ENCODE measurements at regions not wholly inside any gene's neighbourhood (a gene's known extent, or its start where the extent isn't known, plus 50 kb on each side); places are given as distances from the start of the nearest gene placed in this dataset.

DNA sequence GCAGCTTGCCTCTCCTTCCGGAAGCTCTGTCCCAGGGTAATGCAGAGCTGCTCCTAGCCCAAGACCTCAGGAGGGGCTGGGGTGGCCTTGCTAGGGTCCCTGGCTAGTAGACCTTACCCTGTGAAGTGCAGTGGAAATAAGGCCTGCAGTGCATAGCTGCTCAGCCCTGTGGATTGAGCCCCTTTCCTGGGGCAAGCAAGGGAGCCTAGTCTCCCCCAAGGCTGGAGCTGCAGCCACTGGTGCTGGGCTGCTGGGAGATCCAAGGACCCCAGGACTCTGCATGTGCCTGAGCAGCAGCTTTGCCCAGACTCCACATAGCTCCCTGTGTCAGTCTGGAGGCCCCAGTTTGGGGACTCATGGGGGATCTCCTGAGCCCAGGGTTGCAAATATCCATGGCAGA, 57.9 kb downstream of the FANCF start:
- H3K4me2 ChIP-seq: no peak overlapping the region
- no peaks in the 10 kb centered on the region for H3K4me1 ChIP-seq
- no peaks in the 10 kb centered on the region for H4K20me1 ChIP-seq
- H3K36me3 ChIP-seq: no peaks in the 10 kb centered on the region
- H3K4me3 ChIP-seq: no peak overlapping the region
- no peak overlapping the region for H3K9ac ChIP-seq
- H3K27me3 ChIP-seq: no peaks in the 10 kb centered on the region
- H3K27ac ChIP-seq: no peak overlapping the region
- TF ChIP-seq Cebpa-rat (IDR thresholded peaks at IDR 0.05): no peak
- peaks cover 0 to 4% (median 0%) of the 10 kb centered on the region in 11 experiments; a peak in 1 of 22 replicates for H3K9me3 ChIP-seq (replicated peaks in 1 of 11)

DNA sequence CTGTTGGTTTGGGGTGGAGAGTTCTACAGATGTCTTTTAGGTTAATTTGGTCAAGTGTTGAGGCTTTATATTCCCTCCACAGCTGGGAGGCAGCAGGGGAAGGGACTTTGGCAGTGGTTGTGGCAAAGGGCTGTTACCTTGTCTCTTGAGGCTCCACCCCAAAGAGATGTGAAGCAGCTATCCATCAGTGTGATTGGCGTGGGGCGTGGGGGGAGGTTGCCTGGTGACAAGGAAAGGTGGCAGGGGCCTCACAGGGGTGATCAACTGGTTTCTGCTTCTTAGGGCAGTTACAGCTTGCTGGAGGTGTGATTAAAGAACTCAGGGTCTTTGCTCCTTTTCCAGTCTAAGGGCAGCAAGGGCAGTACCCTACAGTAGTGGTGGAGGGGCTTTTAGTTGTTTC, 59.3 kb downstream of the FANCF start:
- Histone ChIP-seq H3K27me3 (no peaks in the 10 kb centered on the region), H3K36me3 (no peaks in the 10 kb centered on the region), H3K9me3 (replicated peaks in 1 of 11) (peaks cover 0 to 4% (median 0%) of the 10 kb centered on the region in 11 experiments; a peak in 1 of 22 replicates), H4K20me1 (no peaks in the 10 kb centered on the region), H3K27ac (no peak overlapping the region), H3K9ac (no peak overlapping the region), H3K4me2 (no peak overlapping the region), H3K4me3 (no peak overlapping the region), H3K4me1 (no peaks in the 10 kb centered on the region)
- no peak for TF ChIP-seq Cebpa-rat (IDR thresholded peaks at IDR 0.05)

DNA sequence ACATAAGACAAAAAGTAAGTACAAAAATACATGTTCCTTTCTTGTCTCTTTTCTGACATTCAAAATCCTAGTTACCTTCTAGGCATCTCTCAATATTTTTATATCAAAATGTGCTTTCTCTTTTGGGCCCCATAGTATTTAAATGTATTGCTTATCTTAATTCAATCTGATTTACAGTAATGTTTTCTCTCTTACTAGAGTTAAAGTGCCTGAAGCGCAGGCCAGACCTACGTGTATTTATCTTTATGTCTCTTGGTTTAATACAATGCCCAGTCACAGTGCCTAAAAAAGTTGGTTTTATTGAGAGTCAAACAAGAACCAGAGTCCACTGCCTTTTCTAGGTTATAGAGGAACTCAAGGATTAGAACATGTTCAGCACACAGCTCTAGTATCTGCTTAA, 64.3 kb downstream of the FANCF start:
- no peaks in the 10 kb centered on the region for H3K36me3 ChIP-seq
- H3K4me1 ChIP-seq: no peaks in the 10 kb centered on the region
- no peak overlapping the region for H3K4me3 ChIP-seq
- no peaks in the 10 kb centered on the region for H4K20me1 ChIP-seq
- H3K27ac ChIP-seq: no peak overlapping the region
- no peaks in the 10 kb centered on the region for H3K27me3 ChIP-seq
- H3K9ac ChIP-seq: no peak overlapping the region
- no peak overlapping the region for H3K4me2 ChIP-seq
- no peak for TF ChIP-seq Cebpa-rat (IDR thresholded peaks at IDR 0.05)
- H3K9me3 ChIP-seq (replicated peaks in 1 of 11): peaks cover 0 to 4% (median 0%) of the 10 kb centered on the region in 11 experiments; a peak in 1 of 22 replicates

DNA sequence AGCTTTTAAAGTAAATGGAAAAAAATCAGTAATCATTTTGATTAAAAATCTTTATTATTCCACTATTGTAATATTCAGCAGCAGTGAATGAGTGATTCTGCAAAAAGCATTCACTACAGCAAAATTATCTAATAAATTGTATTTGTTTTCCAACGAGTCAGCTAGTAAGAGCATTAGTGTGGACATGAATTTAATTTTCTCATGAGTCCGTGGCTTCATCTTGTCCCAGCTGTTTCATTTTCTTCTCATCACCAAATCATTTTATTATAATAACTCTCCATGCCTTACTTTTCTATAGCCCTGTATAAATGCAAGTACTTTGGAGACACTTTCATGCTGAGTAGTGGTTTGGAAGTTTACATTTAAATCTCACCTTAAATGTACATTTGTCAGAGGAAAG, 66.2 kb downstream of the FANCF start:
- Histone ChIP-seq H3K9ac (no peak overlapping the region), H3K4me2 (no peak overlapping the region), H3K36me3 (no peaks in the 10 kb centered on the region), H3K4me3 (no peak overlapping the region), H3K4me1 (peaks cover 0 to 3% (median 0%) of the 10 kb centered on the region in 10 experiments; a peak in 2 of 20 replicates), H3K27me3 (no peaks in the 10 kb centered on the region), H3K27ac (no peak overlapping the region), H3K9me3 (replicated peaks in 1 of 11) (peaks cover 0 to 4% (median 0%) of the 10 kb centered on the region in 11 experiments; a peak in 1 of 22 replicates), H4K20me1 (no peaks in the 10 kb centered on the region)
- TF ChIP-seq Cebpa-rat (IDR thresholded peaks at IDR 0.05): no peak

DNA sequence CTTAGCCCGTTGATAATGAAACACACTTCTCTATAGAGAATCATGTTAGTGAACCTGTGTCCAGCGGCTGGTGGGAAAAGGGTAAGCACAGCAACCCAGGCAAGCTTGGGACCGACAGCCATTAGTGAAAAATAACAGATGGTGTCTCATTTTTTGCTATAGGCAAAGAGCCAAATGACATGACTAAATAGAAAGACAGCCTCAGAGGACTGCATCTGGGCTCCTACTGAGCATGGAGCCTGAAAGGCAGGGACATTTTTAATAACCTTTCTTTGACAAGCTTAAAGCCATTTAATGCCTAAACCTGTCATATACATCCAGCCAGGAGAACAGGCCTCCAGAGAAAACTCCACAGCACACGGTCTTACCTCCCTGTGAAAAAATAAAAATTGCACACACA, 67.0 kb downstream of the FANCF start:
- H3K27ac ChIP-seq: no peak overlapping the region
- no peak overlapping the region for H3K4me3 ChIP-seq
- no peaks in the 10 kb centered on the region for H3K36me3 ChIP-seq
- H3K4me2 ChIP-seq: no peak overlapping the region
- no peaks in the 10 kb centered on the region for H3K27me3 ChIP-seq
- no peaks in the 10 kb centered on the region for H4K20me1 ChIP-seq
- TF ChIP-seq Cebpa-rat (IDR thresholded peaks at IDR 0.05): no peak
- peaks cover 0 to 10% (median 0%) of the 10 kb centered on the region in 10 experiments; a peak in 4 of 20 replicates for H3K4me1 ChIP-seq
- H3K9ac ChIP-seq: no peak overlapping the region
- no peaks in the 10 kb centered on the region; a peak in 1 of 22 replicates for H3K9me3 ChIP-seq (replicated peaks in 1 of 11)

DNA sequence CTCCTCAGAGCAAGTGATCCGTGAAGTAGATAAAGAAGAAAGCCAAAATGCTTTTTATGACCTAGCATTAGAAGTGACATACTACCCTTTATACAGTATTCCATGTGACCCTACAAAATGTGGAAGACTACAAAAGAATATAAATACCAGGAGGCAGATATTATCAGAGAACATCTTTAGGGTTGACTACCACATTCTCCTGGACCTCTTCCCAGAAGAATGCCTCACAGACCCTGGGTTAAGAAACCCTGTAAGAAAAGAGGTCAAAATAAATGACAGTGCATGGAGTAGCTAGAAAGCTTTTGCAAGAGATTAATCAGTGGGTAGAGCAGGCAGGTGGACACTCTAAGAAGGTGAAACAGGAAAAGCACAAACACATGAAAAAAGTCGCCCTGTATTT, 69.2 kb downstream of the FANCF start:
- Histone ChIP-seq H3K4me3 (no peak overlapping the region), H3K4me1 (peaks cover 0 to 12% (median 0%) of the 10 kb centered on the region in 10 experiments; a peak in 4 of 20 replicates)
- TF ChIP-seq Cebpa-rat (IDR thresholded peaks at IDR 0.05): no peak

DNA sequence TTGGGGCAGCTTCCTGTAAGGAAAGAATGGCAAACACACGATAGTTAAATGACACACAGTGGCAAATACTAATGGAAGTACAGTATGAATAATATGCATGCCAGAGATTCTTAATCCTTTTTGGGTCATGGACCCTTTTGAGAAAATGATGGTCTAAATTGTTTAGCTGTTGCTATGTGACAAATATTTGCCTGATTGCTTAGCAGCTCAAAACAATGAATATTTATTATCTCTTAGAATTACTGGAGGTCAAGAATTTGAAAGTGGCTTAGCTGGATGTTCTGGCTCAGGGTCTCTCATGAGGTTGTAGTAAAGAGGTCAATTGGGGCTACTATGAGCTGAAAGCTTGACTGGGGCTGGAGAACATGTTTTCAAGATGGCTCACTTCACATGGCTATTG, 69.7 kb downstream of the FANCF start:
- Histone ChIP-seq H3K36me3 (no peaks in the 10 kb centered on the region), H4K20me1 (no peaks in the 10 kb centered on the region), H3K4me1 (peaks cover 0 to 12% (median 0%) of the 10 kb centered on the region in 10 experiments; a peak in 4 of 20 replicates), H3K27ac (no peak overlapping the region), H3K4me2 (no peak overlapping the region), H3K9ac (no peak overlapping the region), H3K27me3 (no peaks in the 10 kb centered on the region), H3K4me3 (no peak overlapping the region), H3K9me3 (replicated peaks in 1 of 11) (no peaks in the 10 kb centered on the region)
- no peak for TF ChIP-seq Cebpa-rat (IDR thresholded peaks at IDR 0.05)

More for the DNA sequence above, 69.2 kb downstream of the FANCF start:
- Histone ChIP-seq H3K27me3 (no peaks in the 10 kb centered on the region), H3K27ac (no peak overlapping the region), H3K4me2 (no peak overlapping the region), H4K20me1 (no peaks in the 10 kb centered on the region), H3K9me3 (replicated peaks in 1 of 11) (no peaks in the 10 kb centered on the region), H3K9ac (no peak overlapping the region), H3K36me3 (no peaks in the 10 kb centered on the region)

DNA sequence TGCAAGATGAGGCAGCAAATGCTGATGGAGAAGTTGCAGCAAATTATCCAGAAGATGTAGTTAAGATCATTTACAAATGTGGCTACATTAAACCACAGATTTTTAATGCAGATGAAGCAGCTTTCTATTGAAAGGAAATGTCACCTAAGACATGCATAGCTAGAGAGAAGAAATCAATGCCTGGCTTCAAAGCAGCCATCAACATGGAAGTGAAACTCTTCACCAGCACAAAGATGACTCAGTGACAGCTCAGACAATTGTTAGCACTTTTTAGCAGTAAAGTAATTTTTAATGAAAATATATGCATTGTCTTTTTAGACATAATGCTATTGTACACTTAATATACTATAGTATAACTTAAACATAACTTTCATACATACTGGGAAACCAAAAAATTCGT, 71.4 kb downstream of the FANCF start:
- Histone ChIP-seq H3K4me2 (peak overlapping the region in 2 of 11 experiments; percentile 26 to 33; a peak in 3 of 22 replicates), H3K27me3 (no peaks in the 10 kb centered on the region), H3K4me1 (peaks cover 0 to 12% (median 0%) of the 10 kb centered on the region in 10 experiments; a peak in 4 of 20 replicates), H3K9ac (no peak overlapping the region), H3K36me3 (no peaks in the 10 kb centered on the region), H3K27ac (no peak overlapping the region), H3K4me3 (no peak overlapping the region), H3K9me3 (replicated peaks in 1 of 11) (no peaks in the 10 kb centered on the region), H4K20me1 (no peaks in the 10 kb centered on the region)
- no peak for TF ChIP-seq Cebpa-rat (IDR thresholded peaks at IDR 0.05)

DNA sequence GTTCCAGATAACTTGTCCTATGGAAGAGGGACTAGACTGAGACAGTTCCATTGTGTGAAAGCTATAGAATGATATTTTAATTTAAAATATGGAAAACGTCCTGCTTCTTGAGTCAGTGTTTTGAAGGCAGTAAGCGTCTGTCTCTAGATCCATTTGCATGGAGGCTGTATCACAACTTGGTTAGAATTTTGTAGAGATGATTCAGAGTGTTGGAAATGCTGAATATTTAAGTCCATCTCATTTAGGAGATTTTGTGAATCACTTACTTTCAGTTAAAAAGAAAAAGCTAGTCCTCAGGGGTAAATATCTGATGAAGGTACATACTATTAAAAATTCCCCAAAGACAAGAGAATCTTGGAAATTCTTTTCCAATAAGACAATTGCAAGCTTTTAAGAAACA, 72.7 kb downstream of the FANCF start:
- Histone ChIP-seq H4K20me1 (no peaks in the 10 kb centered on the region), H3K4me1 (peaks cover 0 to 12% (median 0%) of the 10 kb centered on the region in 10 experiments; a peak in 4 of 20 replicates), H3K4me2 (no peak overlapping the region), H3K36me3 (no peaks in the 10 kb centered on the region), H3K4me3 (no peak overlapping the region), H3K27ac (no peak overlapping the region), H3K9ac (no peak overlapping the region), H3K9me3 (replicated peaks in 1 of 11) (no peaks in the 10 kb centered on the region), H3K27me3 (no peaks in the 10 kb centered on the region)
- TF ChIP-seq Cebpa-rat (IDR thresholded peaks at IDR 0.05): no peak

DNA sequence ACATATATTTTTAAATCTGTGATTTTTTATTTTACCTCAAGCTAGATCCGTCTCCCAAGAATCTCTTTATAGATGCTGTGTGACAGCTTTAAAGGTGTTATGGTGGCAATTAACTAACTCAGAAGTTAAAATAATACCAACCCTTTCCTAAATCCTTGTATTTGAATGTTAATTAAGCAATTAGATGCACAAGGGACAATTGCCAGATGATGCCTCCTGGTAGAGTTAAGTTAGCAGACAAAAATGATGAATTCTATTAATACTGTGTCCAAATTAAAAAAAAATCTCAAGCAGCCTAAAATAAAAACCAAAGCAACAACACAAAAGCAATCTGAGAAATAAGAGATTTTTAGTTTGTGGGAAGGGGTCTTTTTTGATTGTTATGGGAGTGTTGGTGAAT, 78.9 kb downstream of the FANCF start:
- no peak for TF ChIP-seq Cebpa-rat (IDR thresholded peaks at IDR 0.05)
- Histone ChIP-seq H3K9ac (no peak overlapping the region), H3K36me3 (no peaks in the 10 kb centered on the region), H4K20me1 (no peaks in the 10 kb centered on the region), H3K27me3 (no peaks in the 10 kb centered on the region), H3K4me2 (no peak overlapping the region), H3K27ac (no peak overlapping the region), H3K4me1 (no peaks in the 10 kb centered on the region), H3K4me3 (no peak overlapping the region), H3K9me3 (replicated peaks in 1 of 11) (no peaks in the 10 kb centered on the region)
